ENCODE measurements at regions not wholly inside any gene's neighbourhood (a gene's known extent, or its start where the extent isn't known, plus 50 kb on each side); places are given as distances from the start of the nearest gene placed in this dataset.

DNA sequence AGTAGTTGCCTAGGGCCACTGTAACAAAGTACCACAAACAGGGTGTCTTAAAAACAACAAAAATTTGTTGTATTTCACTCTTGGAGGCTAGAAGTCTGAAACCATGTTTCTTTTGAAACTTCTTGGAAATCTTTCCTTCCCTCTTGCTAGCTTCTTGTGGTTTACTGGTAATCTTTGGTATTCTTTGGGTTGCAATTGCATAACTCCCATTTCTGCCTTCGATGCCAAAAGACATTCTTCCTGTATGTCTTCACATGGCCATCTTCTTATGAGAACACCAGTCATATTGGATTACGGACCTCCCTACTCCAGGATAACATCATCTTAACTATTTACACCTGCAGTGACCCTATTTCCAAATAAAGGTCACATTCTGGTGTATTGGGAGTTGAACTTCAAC, 357.4 kb downstream of the PPP1R3A start (continued):
- TF ChIP-seq RORB (CRISPR knock-in tag; IDR thresholded peaks at IDR 0.05) = no peak
- no peak for TF ChIP-seq FOXK1 (CRISPR knock-in tag; IDR thresholded peaks at IDR 0.05)
- TF ChIP-seq CREM (CRISPR knock-in tag; IDR thresholded peaks at IDR 0.05) = no peak
- TF ChIP-seq NFE2L1 (CRISPR knock-in tag; IDR thresholded peaks at IDR 0.05) = no peak

DNA sequence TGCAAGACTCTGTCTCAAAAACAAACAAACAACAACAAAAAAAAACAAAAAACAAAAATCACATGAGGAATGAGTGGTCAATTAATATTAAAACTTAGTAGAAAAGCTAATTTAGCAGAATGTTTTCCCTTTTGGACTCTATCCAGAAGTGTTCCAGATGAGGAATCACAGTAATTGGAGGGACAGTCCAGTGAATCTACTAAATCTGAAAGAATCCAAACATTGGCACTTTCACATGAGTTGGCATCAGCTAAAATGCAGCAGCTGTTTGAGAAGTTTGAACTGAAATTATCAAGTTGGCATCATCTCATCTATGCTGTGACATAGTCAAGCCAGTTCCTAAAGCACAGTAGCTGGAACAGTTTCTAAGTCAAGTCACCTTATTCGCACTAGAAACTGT, 367.8 kb downstream of the PPP1R3A start:
- Mint-ChIP-seq H3K27me3 (ENCODE audit: low read depth) (no peaks in the 10 kb centered on the region; the same call in 1 of the 2 replicates), H3K36me3 (no peaks in the 10 kb centered on the region), H3K4me1 (no peaks in the 10 kb centered on the region), H3K9me3 (peaks cover 3% of the 10 kb centered on the region; the same call in 1 of the 2 replicates), H3K4me3 (no peak overlapping the region), H3K27ac (no peak overlapping the region)
- ATAC-seq (no peak), DNase-seq (ENCODE audit: low spot score) (no peak)
- ChIA-PET CTCF (no interaction called here), POLR2A (no interaction called here)
- TF ChIP-seq, protein P1, sequence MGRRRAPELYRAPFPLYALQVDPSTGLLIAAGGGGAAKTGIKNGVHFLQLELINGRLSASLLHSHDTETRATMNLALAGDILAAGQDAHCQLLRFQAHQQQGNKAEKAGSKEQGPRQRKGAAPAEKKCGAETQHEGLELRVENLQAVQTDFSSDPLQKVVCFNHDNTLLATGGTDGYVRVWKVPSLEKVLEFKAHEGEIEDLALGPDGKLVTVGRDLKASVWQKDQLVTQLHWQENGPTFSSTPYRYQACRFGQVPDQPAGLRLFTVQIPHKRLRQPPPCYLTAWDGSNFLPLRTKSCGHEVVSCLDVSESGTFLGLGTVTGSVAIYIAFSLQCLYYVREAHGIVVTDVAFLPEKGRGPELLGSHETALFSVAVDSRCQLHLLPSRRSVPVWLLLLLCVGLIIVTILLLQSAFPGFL (CRISPR knock-in tag; IDR thresholded peaks at IDR 0.05; ENCODE audit: borderline replicate concordance) = no peak
- TF ChIP-seq ZNF232 (CRISPR knock-in tag; IDR thresholded peaks at IDR 0.05) (no peak), ZBTB21 (CRISPR knock-in tag; IDR thresholded peaks at IDR 0.05; ENCODE audit: borderline replicate concordance) (no peak), GABPB1 (CRISPR knock-in tag; IDR thresholded peaks at IDR 0.05) (no peak), CBFB (CRISPR knock-in tag; IDR thresholded peaks at IDR 0.05; ENCODE audit: low read depth) (no peak), CREM (CRISPR knock-in tag; IDR thresholded peaks at IDR 0.05) (no peak), TEAD4 (CRISPR knock-in tag; IDR thresholded peaks at IDR 0.05) (no peak), ZNF423 (CRISPR knock-in tag; IDR thresholded peaks at IDR 0.05) (no peak)
- TF ChIP-seq, protein P2, sequence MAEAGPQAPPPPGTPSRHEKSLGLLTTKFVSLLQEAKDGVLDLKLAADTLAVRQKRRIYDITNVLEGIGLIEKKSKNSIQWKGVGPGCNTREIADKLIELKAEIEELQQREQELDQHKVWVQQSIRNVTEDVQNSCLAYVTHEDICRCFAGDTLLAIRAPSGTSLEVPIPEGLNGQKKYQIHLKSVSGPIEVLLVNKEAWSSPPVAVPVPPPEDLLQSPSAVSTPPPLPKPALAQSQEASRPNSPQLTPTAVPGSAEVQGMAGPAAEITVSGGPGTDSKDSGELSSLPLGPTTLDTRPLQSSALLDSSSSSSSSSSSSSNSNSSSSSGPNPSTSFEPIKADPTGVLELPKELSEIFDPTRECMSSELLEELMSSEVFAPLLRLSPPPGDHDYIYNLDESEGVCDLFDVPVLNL (CRISPR knock-in tag; IDR thresholded peaks at IDR 0.05; ENCODE audit: borderline replicate concordance, low read depth) = no peak
- TF ChIP-seq, protein P3, sequence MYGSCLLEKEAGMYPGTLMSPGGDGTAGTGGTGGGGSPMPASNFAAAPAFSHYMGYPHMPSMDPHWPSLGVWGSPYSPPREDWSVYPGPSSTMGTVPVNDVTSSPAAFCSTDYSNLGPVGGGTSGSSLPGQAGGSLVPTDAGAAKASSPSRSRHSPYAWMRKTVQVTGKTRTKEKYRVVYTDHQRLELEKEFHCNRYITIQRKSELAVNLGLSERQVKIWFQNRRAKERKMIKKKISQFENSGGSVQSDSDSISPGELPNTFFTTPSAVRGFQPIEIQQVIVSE (CRISPR knock-in tag; IDR thresholded peaks at IDR 0.05; ENCODE audit: borderline replicate concordance) = no peak
- TF ChIP-seq, protein P4, sequence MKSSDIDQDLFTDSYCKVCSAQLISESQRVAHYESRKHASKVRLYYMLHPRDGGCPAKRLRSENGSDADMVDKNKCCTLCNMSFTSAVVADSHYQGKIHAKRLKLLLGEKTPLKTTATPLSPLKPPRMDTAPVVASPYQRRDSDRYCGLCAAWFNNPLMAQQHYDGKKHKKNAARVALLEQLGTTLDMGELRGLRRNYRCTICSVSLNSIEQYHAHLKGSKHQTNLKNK (CRISPR knock-in tag; IDR thresholded peaks at IDR 0.05) = no peak
- TF ChIP-seq, protein P5, sequence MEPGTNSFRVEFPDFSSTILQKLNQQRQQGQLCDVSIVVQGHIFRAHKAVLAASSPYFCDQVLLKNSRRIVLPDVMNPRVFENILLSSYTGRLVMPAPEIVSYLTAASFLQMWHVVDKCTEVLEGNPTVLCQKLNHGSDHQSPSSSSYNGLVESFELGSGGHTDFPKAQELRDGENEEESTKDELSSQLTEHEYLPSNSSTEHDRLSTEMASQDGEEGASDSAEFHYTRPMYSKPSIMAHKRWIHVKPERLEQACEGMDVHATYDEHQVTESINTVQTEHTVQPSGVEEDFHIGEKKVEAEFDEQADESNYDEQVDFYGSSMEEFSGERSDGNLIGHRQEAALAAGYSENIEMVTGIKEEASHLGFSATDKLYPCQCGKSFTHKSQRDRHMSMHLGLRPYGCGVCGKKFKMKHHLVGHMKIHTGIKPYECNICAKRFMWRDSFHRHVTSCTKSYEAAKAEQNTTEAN (CRISPR knock-in tag; IDR thresholded peaks at IDR 0.05) = no peak
- TF ChIP-seq, protein P6, sequence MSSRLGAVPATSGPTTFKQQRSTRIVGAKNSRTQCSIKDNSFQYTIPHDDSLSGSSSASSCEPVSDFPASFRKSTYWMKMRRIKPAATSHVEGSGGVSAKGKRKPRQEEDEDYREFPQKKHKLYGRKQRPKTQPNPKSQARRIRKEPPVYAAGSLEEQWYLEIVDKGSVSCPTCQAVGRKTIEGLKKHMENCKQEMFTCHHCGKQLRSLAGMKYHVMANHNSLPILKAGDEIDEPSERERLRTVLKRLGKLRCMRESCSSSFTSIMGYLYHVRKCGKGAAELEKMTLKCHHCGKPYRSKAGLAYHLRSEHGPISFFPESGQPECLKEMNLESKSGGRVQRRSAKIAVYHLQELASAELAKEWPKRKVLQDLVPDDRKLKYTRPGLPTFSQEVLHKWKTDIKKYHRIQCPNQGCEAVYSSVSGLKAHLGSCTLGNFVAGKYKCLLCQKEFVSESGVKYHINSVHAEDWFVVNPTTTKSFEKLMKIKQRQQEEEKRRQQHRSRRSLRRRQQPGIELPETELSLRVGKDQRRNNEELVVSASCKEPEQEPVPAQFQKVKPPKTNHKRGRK (CRISPR knock-in tag; IDR thresholded peaks at IDR 0.05; ENCODE audit: borderline replicate concordance) = no peak

DNA sequence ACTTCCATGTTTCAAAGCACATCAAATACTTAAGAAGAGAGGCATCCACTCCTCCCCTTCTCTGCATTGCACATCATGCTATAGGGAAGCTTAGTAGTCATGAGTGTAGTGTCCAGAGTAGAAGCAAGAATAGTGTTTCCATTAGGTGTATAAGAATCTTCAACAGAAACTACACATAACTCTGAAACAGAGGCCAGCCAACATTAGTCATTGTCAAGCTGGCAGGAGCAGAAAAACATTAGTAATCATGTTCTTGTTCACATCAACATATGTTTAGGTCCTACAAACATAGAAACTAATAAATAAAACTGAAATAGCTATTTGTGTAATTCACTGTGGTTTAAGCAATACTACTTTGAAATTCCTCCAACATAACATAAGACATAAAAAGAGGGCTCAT, 370.2 kb downstream of the PPP1R3A start:
- H3K9me3 Mint-ChIP-seq = peaks cover 3% of the 10 kb centered on the region; the same call in 1 of the 2 replicates
- ChIA-PET POLR2A (no interaction called here), CTCF (interaction anchor here (0.6 kb wide), 1 partner anchor 902 kb away, joined by 3 read pairs; no protein-coding TSS in a partner anchor)
- no peaks in the 10 kb centered on the region; the same call in 1 of the 2 replicates for H3K27me3 Mint-ChIP-seq (ENCODE audit: low read depth)
- no peak overlapping the region for H3K4me3 Mint-ChIP-seq
- TF ChIP-seq, protein P7, sequence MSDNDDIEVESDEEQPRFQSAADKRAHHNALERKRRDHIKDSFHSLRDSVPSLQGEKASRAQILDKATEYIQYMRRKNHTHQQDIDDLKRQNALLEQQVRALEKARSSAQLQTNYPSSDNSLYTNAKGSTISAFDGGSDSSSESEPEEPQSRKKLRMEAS (CRISPR knock-in tag; IDR thresholded peaks at IDR 0.05) = no peak
- no peak for TF ChIP-seq TEAD4 (CRISPR knock-in tag; IDR thresholded peaks at IDR 0.05)
- no peak for TF ChIP-seq CREM (CRISPR knock-in tag; IDR thresholded peaks at IDR 0.05)
- TF ChIP-seq SOX15 (CRISPR knock-in tag; IDR thresholded peaks at IDR 0.05) = no peak
- TF ChIP-seq, protein P8, sequence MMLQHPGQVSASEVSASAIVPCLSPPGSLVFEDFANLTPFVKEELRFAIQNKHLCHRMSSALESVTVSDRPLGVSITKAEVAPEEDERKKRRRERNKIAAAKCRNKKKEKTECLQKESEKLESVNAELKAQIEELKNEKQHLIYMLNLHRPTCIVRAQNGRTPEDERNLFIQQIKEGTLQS (CRISPR knock-in tag; conservative IDR thresholded peaks at IDR 0.05) = no peak
- no peak for TF ChIP-seq NFE2L1 (CRISPR knock-in tag; IDR thresholded peaks at IDR 0.05)
- TF ChIP-seq, protein P4 (CRISPR knock-in tag; IDR thresholded peaks at IDR 0.05) = no peak
- TF ChIP-seq, protein P1 (CRISPR knock-in tag; IDR thresholded peaks at IDR 0.05; ENCODE audit: borderline replicate concordance) = no peak
- TF ChIP-seq EMX1 (CRISPR knock-in tag; IDR thresholded peaks at IDR 0.05) = no peak
- no peak for TF ChIP-seq GABPB1 (CRISPR knock-in tag; IDR thresholded peaks at IDR 0.05)
- TF ChIP-seq GTF2I (CRISPR knock-in tag; conservative IDR thresholded peaks at IDR 0.05) = no peak
- no peak for TF ChIP-seq ATF1 (CRISPR knock-in tag; IDR thresholded peaks at IDR 0.05)
- TF ChIP-seq, protein P6 (CRISPR knock-in tag; IDR thresholded peaks at IDR 0.05; ENCODE audit: borderline replicate concordance) = no peak
- TF ChIP-seq CREB1 (CRISPR knock-in tag; IDR thresholded peaks at IDR 0.05) = no peak
- H3K36me3 Mint-ChIP-seq = no peaks in the 10 kb centered on the region
- DNase-seq (ENCODE audit: low spot score) = no peak
- H3K27ac Mint-ChIP-seq = no peak overlapping the region
- no peak for ATAC-seq
- no peaks in the 10 kb centered on the region for H3K4me1 Mint-ChIP-seq

Measured in WTC11 (cell line).